B cell (primary cell): ENCODE measurements at regions not wholly inside any gene's neighbourhood (a gene's known extent, or its start where the extent isn't known, plus 50 kb on each side); places are given as distances from the start of the nearest gene placed in this dataset.

Source experiments
- ATAC-seq: fragments of 200-7000 bp; cut with Tn5 transposase; one replicate; pipeline ENCODE4 v1.10.0; 2021; ENCODE audit warnings: low read depth, mild to moderate bottlenecking, moderate number of reproducible peaks, moderate library complexity
- CTCF ChIA-PET: fragments of 350-600 bp; sonication (Branson Sonifier 250); formaldehyde crosslinking; loops from one replicate; lab custom pipeline; 2021; ENCODE audit warnings: antibody characterized with exemption, inconsistent platforms; lab: Charles Lee
- POLR2A ChIA-PET: fragments of 350-600 bp; sonication (Branson Sonifier 250); formaldehyde crosslinking; loops from one replicate; lab custom pipeline; 2021; ENCODE audit warnings: antibody characterized with exemption; lab: Charles Lee
- DNase-seq: peaks from one replicate; pipeline ENCODE4 v3.0.0; 2013
- H2AFZ ChIP-seq: 2 replicates; pipeline ENCODE4 v1.6.1; 2012; ENCODE audit warnings: mild to moderate bottlenecking, low read depth, low read length; ENCODE audit not compliant: insufficient read depth, poor library complexity, severe bottlenecking
- H3K27ac ChIP-seq, 2 donors: 1 replicate in 1 of 2; 2 replicates in 1 of 2; pipeline ENCODE4 v1.5.1; 2012 to 2013; ENCODE audit warnings: low read length in 2 of 2, mild to moderate bottlenecking in 2 of 2, moderate library complexity in 1 of 2
- H3K27me3 ChIP-seq, 4 experiments: fragments of 200-600 bp in 1 of 4; sonication (generic) in 1 of 4; replicated peaks in 1 of 4; 1 replicate in 2 of 4; 2 replicates in 2 of 4; pipeline versions ENCODE4 v1.6.1 to v1.7.0; 2013 to 2016; ENCODE audit warnings: low read length in 3 of 4, mild to moderate bottlenecking in 2 of 4, mixed read lengths in 1 of 4, moderate library complexity in 1 of 4; ENCODE audit not compliant: insufficient read depth in 4 of 4, control insufficient read depth in 3 of 4; ENCODE audit errors: control extremely low read depth in 1 of 4
- H3K36me3 ChIP-seq, 2 experiments: replicated peaks in 1 of 2; 1 replicate in 1 of 2; 2 replicates in 1 of 2; pipeline versions ENCODE4 v1.6.1 to v1.7.1; 2013; ENCODE audit warnings: low read length in 1 of 2; ENCODE audit not compliant: insufficient read depth in 2 of 2, control insufficient read depth in 1 of 2; ENCODE audit errors: control extremely low read depth in 1 of 2, extremely low read depth in 1 of 2
- H3K4me1 ChIP-seq, 2 donors: fragments of 200-600 bp in 1 of 2; sonication (generic) in 1 of 2; 1 replicate in 1 of 2; 2 replicates in 1 of 2; pipeline versions ENCODE4 v1.5.1 to v1.6.1; 2013 to 2017; ENCODE audit warnings: low read length in 2 of 2; ENCODE audit not compliant: control insufficient read depth in 2 of 2, insufficient read depth in 2 of 2
- H3K4me2 ChIP-seq: replicated peaks from 2 replicates; pipeline ENCODE3; 2012; ENCODE audit warnings: mild to moderate bottlenecking, low read depth, low read length; ENCODE audit not compliant: poor library complexity, severe bottlenecking
- H3K4me3 ChIP-seq, 5 experiments: fragments of 200-600 bp in 1 of 5; sonication (generic) in 1 of 5; 1 replicate in 3 of 5; 2 replicates in 2 of 5; pipeline versions ENCODE4 v1.5.1 to v1.7.0; 2011 to 2016; ENCODE audit warnings: low read length in 4 of 5, mild to moderate bottlenecking in 4 of 5, low read depth in 2 of 5, control low read depth in 1 of 5, moderate library complexity in 1 of 5; ENCODE audit not compliant: insufficient read depth in 1 of 5; ENCODE audit errors: control extremely low read depth in 1 of 5, extremely low read depth in 1 of 5
- H3K79me2 ChIP-seq: fragments of 200-600 bp; sonication (generic); one replicate; pipeline ENCODE4 v1.6.0; 2016; ENCODE audit warnings: low read length; ENCODE audit not compliant: control insufficient read depth, insufficient read depth
- H3K9ac ChIP-seq: fragments of 200-600 bp; sonication (generic); 2 replicates; pipeline ENCODE4 v1.6.1; 2017; ENCODE audit warnings: mild to moderate bottlenecking, low read length, moderate library complexity
- H3K9me3 ChIP-seq, 3 donors: one replicate each; pipeline versions ENCODE4 v1.6.1 to v1.7.1; 2013; ENCODE audit warnings: low read length in 2 of 3; ENCODE audit not compliant: control insufficient read depth in 2 of 3, insufficient read depth in 1 of 3; ENCODE audit errors: control extremely low read depth in 1 of 3
- H4K20me1 ChIP-seq: 2 replicates; pipeline ENCODE4 v1.6.0; 2012; ENCODE audit warnings: mild to moderate bottlenecking, low read length; ENCODE audit not compliant: insufficient read depth, control insufficient read depth, poor library complexity, severe bottlenecking
- H3K27ac Mint-ChIP-seq: one replicate; pipeline ENCODE4 v1.8.0; 2021; ENCODE audit warnings: mixed read lengths
- H3K27me3 Mint-ChIP-seq: one replicate; pipeline ENCODE4 v1.8.0; 2021; ENCODE audit warnings: mixed read lengths
- H3K4me1 Mint-ChIP-seq: one replicate; pipeline ENCODE4 v1.8.0; 2021; ENCODE audit warnings: mixed read lengths
- H3K4me3 Mint-ChIP-seq: one replicate; pipeline ENCODE4 v1.8.0; 2021; ENCODE audit warnings: mixed read lengths
- H3K9me3 Mint-ChIP-seq: one replicate; pipeline ENCODE4 v1.8.0; 2022; ENCODE audit warnings: mixed read lengths; ENCODE audit not compliant: insufficient read depth
- CTCF ChIP-seq: fragments of 200-600 bp; IDR thresholded peaks from one replicate; pipeline ENCODE4 v1.8.0; 2022; ENCODE audit warnings: antibody characterized with exemption, mild to moderate bottlenecking
- EZH2 ChIP-seq: IDR thresholded peaks from 2 replicates; pipeline ENCODE4 v1.6.1; 2012; ENCODE audit warnings: borderline replicate concordance, low read depth, mild to moderate bottlenecking, moderate library complexity, low read length; ENCODE audit not compliant: insufficient read depth, poor library complexity, severe bottlenecking
- WGBS: methylation state at CpG from one replicate; pipeline ENCODE4 v1.1.5; 2013; ENCODE audit warnings: missing lambda C conversion rate; ENCODE audit not compliant: insufficient coverage; 5-methylcytosine and 5-hydroxymethylcytosine counted together
- intact Hi-C: fragments of 100-400 bp; cut with micrococcal nuclease; formaldehyde crosslinking; loops from one replicate; pipeline ENCODE4 v1.10.0; 2022

GRCh38 chr5:23756779-23757178 lies 249.4 kb downstream of the PRDM9 start:
- Histone ChIP-seq H3K9me3 (no peaks in the 10 kb centered on the region), H2AFZ (no peak overlapping the region), H3K9ac (no peak overlapping the region), H3K4me1 (no peaks in the 10 kb centered on the region), H3K36me3 (no peaks in the 10 kb centered on the region), H3K27ac (no peak overlapping the region), H3K79me2 (no peaks in the 10 kb centered on the region), H4K20me1 (no peaks in the 10 kb centered on the region), H3K27me3 (no peaks in the 10 kb centered on the region), H3K4me3 (no peak overlapping the region), H3K4me2 (no peak overlapping the region)
- DNase-seq (no peak), ATAC-seq (no peak)
- TF ChIP-seq EZH2 (no peak), CTCF (no peak)
- H3K4me1 Mint-ChIP-seq, result no peaks in the 10 kb centered on the region
- ChIA-PET CTCF (no interaction called here), POLR2A (no interaction called here)
- no peaks in the 10 kb centered on the region for H3K9me3 Mint-ChIP-seq
- H3K4me3 Mint-ChIP-seq, result no peak overlapping the region
- 88% methylated on average over 1 of the region's 3 CpGs for WGBS
- H3K27me3 Mint-ChIP-seq, result no peaks in the 10 kb centered on the region
- intact Hi-C loops, result no loop called here
- H3K27ac Mint-ChIP-seq, result no peak overlapping the region

GRCh38 chr5:23763170-23763569 lies 255.8 kb downstream of the PRDM9 start:
- TF ChIP-seq CTCF (no peak), EZH2 (no peak)
- intact Hi-C loops, result no loop called here
- Histone ChIP-seq H3K27ac (no peak overlapping the region), H3K9ac (no peak overlapping the region), H2AFZ (no peak overlapping the region), H3K27me3 (no peaks in the 10 kb centered on the region), H3K4me3 (no peak overlapping the region), H3K4me1 (no peaks in the 10 kb centered on the region), H3K36me3 (no peaks in the 10 kb centered on the region), H4K20me1 (no peaks in the 10 kb centered on the region), H3K4me2 (no peak overlapping the region), H3K9me3 (no peaks in the 10 kb centered on the region), H3K79me2 (no peaks in the 10 kb centered on the region)
- Mint-ChIP-seq H3K9me3 (no peaks in the 10 kb centered on the region), H3K27ac (no peak overlapping the region), H3K27me3 (no peaks in the 10 kb centered on the region), H3K4me3 (no peak overlapping the region), H3K4me1 (no peaks in the 10 kb centered on the region)
- ChIA-PET CTCF (no interaction called here), POLR2A (no interaction called here)
- DNase-seq (no peak), ATAC-seq (no peak)
- WGBS, result 60% methylated on average over 1 of the region's 1 CpG
